RWPE1 (cell line): ENCODE measurements at regions not wholly inside any gene's neighbourhood (a gene's known extent, or its start where the extent isn't known, plus 50 kb on each side); places are given as distances from the start of the nearest gene placed in this dataset.

ENCODE experiments used
- CTCF ChIA-PET: fragments of 350-600 bp; sonication (Branson Sonifier 250); formaldehyde crosslinking; extraction: SDS; loops from one replicate; lab custom pipeline; 2021; lab: Yijun Ruan, JAX
- POLR2A ChIA-PET: fragments of 400-600 bp; formaldehyde crosslinking; extraction: SDS; loops from one replicate; lab custom pipeline; 2020; ENCODE audit warnings: antibody characterized with exemption; ENCODE audit not compliant: low non-redundant PET; lab: Yijun Ruan, JAX
- DNase-seq: peaks from one replicate; pipeline ENCODE4 v3.0.0; 2012; ENCODE audit warnings: low spot score
- H3K27ac ChIP-seq: fragments of 450-650 bp; 2 replicates; pipeline ENCODE4 v1.5.1; 2017
- TF ChIP-seq, protein P1 (sequence below): fragments of 450-650 bp; conservative IDR thresholded peaks from 2 replicates; pipeline ENCODE4 v1.5.1; 2017; ENCODE audit warnings: low read depth, mild to moderate bottlenecking

- POLR2A ChIA-PET = no interaction called here
- DNase-seq = no peak
- CTCF ChIA-PET = no interaction called here
- TF ChIP-seq, protein P1, sequence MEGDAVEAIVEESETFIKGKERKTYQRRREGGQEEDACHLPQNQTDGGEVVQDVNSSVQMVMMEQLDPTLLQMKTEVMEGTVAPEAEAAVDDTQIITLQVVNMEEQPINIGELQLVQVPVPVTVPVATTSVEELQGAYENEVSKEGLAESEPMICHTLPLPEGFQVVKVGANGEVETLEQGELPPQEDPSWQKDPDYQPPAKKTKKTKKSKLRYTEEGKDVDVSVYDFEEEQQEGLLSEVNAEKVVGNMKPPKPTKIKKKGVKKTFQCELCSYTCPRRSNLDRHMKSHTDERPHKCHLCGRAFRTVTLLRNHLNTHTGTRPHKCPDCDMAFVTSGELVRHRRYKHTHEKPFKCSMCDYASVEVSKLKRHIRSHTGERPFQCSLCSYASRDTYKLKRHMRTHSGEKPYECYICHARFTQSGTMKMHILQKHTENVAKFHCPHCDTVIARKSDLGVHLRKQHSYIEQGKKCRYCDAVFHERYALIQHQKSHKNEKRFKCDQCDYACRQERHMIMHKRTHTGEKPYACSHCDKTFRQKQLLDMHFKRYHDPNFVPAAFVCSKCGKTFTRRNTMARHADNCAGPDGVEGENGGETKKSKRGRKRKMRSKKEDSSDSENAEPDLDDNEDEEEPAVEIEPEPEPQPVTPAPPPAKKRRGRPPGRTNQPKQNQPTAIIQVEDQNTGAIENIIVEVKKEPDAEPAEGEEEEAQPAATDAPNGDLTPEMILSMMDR = no peak
- H3K27ac ChIP-seq = no peak overlapping the region
These were observed 360.9 kb downstream of the RPL10L start for GRCh38 chr14:46290706-46291105.

- POLR2A ChIA-PET = no interaction called here
- H3K27ac ChIP-seq = no peak overlapping the region
- CTCF ChIA-PET = no interaction called here
- TF ChIP-seq, protein P1 = no peak
- no peak for DNase-seq
These were observed 371.8 kb downstream of the RPL10L start for GRCh38 chr14:46279776-46280175.

- POLR2A ChIA-PET = no interaction called here
- H3K27ac ChIP-seq = no peak overlapping the region
- TF ChIP-seq, protein P1 = no peak
- CTCF ChIA-PET = no interaction called here
- no peak for DNase-seq
These were observed 372.3 kb downstream of the RPL10L start for GRCh38 chr14:46279327-46279726.

- no peak for DNase-seq
- TF ChIP-seq, protein P1 = no peak
- POLR2A ChIA-PET = no interaction called here
- H3K27ac ChIP-seq = no peak overlapping the region
- CTCF ChIA-PET = interaction anchor here (0.6 kb wide), 1 partner anchor 552 kb away, joined by 3 read pairs; no protein-coding TSS in a partner anchor
These were observed 392.0 kb downstream of the RPL10L start for GRCh38 chr14:46259536-46259935.

GRCh38 chr14:46256381-46256780, 395.2 kb downstream of the RPL10L start:
- no peak overlapping the region for H3K27ac ChIP-seq
- ChIA-PET POLR2A (no interaction called here), CTCF (no interaction called here)
- TF ChIP-seq, protein P1 = no peak
- no peak for DNase-seq

DNA sequence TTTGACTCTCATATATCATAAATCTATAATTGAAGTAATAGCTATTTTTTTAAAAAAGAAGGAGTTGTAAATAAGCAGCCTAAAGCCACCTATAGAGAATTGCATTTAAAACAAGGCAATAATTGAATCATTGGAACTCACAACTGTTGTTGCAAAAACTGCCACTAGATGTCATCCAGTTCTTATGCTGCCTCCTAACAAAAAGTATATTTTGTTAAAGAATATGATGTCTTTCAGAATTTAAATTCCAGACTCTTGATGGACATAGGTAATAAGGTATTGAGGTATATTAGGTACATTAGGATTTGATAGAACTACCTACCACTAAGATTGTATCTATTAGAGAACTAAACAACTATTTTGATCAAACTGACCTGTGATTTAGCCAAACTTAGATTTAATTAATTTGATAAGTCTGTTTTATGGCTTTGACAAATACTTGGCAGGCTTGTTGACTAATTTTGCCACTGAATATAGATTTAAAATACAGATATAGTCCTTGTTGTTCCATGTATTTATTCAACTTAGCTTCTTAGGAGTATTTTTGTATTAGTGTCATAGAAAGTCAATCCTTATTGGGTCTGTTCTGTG, 401.4 kb downstream of the RPL10L start:
- TF ChIP-seq, protein P1 = peak; percentile 72
- CTCF ChIA-PET = interaction anchor here (0.6 to 0.8 kb wide), 2 partner anchors 44 to 666 kb away, joined by 3 to 5 read pairs; no protein-coding TSS in a partner anchor
- H3K27ac ChIP-seq = no peak overlapping the region
- POLR2A ChIA-PET = no interaction called here
- DNase-seq = peak; percentile 5
